Bronchial epithelial cell (primary cell): ENCODE measurements at regions not wholly inside any gene's neighbourhood (a gene's known extent, or its start where the extent isn't known, plus 50 kb on each side); places are given as distances from the start of the nearest gene placed in this dataset.
"Not testable (repeated sequence)": the region's sequence is repeated elsewhere in the genome, so short reads cannot be mapped to it uniquely, and the experiment has no call there.

ENCODE experiments used
- DNase-seq: peaks from one replicate; pipeline ENCODE4 v3.0.0-alpha.2; 2010; ENCODE audit warnings: low read depth
- FAIRE-seq: peaks from 2 replicates; lab custom pipeline; 2011; peaks lifted over from hg19 to GRCh38; lab: Jason Lieb, UNC
- H3K27me3 ChIP-seq: 2 replicates; pipeline ENCODE4 v1.5.1; 2011; ENCODE audit warnings: low read length; ENCODE audit not compliant: control insufficient read depth, insufficient read depth
- H3K36me3 ChIP-seq: 2 replicates; pipeline ENCODE4 v1.5.1; 2011; ENCODE audit warnings: low read length; ENCODE audit not compliant: control insufficient read depth, insufficient read depth
- H3K4me3 ChIP-seq: 2 replicates; pipeline ENCODE4 v1.5.1; 2011; ENCODE audit warnings: mild to moderate bottlenecking, low read depth, low read length, control low read depth
- CTCF ChIP-seq: IDR thresholded peaks from 2 replicates; pipeline ENCODE4 v1.5.1; 2011; ENCODE audit warnings: mild to moderate bottlenecking, moderate library complexity, low read length, control low read depth, inconsistent platforms; ENCODE audit not compliant: insufficient read depth, severe bottlenecking

DNA sequence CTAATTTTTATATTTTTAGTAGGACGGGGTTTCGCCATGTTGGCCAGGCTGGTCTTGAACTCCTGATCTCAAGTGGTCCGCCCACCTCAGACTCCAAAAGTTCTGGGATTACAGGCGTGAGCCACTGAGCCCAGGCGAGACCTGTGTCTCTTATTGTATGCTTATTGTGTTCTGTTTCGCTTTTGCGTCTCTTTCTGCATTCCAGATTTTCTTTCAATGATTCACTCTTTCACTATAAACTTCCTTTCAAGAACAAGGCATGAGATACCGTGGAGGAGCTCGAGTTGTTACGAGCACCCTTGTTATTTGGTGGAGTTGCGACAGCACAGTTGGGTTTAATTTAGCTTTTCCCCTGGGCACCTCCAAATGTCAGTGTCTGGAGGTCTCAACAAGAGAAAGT, 366.7 kb upstream of the FAT1 start:
- FAIRE-seq = no peak
- no peak for TF ChIP-seq CTCF
- no peak for DNase-seq
- H3K4me3 ChIP-seq = no peak overlapping the region
- H3K36me3 ChIP-seq = no peaks in the 10 kb centered on the region
- H3K27me3 ChIP-seq = no peaks in the 10 kb centered on the region

DNA sequence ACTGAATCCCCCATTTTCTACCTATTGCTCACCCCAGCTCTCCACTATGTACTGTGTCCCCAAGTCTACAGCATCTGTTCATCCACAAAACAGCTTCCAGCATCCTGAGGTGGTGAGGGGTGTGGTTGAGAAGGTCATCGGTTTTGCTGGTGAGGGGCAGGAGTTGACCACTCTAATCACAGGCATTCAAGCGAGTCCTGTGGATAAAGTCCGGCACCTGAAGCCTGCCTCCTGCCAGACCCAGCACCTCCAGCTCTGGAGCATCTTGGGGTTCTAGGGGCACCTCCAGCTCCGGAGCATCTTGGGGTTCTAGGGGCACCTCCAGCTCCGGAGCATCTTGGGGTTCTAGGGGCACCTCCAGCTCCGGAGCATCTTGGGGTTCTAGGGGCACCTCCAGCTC, 367.2 kb upstream of the FAT1 start:
- DNase-seq, H3K36me3 ChIP-seq, FAIRE-seq, H3K4me3 ChIP-seq, H3K27me3 ChIP-seq: not testable (repeated sequence)

- FAIRE-seq = no peak
- no peak for TF ChIP-seq CTCF
- Histone ChIP-seq H3K4me3 (no peak overlapping the region), H3K36me3 (no peaks in the 10 kb centered on the region), H3K27me3 (no peaks in the 10 kb centered on the region)
- no peak for DNase-seq
These were observed 370.5 kb upstream of the FAT1 start for GRCh38 chr4:187094144-187094543.

DNA sequence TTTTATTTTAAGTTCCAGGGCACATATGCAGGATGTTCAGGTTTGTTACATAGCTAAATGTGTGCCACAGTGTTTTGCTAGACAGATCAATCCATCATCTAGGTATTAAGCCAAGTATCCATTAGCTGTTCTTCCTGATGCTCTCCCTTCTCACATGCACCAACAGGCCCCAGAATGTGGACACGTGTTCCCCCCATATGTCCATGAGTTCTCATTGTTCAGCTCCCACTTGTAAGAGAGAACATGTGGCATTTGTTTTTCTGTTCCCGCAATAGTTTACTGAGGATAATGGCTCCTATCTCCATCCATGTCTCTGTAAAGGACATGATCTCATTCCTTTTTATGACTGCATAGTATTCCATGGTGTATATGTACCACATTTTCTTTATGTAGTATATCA, 374.8 kb upstream of the FAT1 start:
- H3K27me3 ChIP-seq = no peaks in the 10 kb centered on the region
- no peak for FAIRE-seq
- H3K4me3 ChIP-seq = no peak overlapping the region
- no peaks in the 10 kb centered on the region for H3K36me3 ChIP-seq
- no peak for TF ChIP-seq CTCF
- DNase-seq = no peak

DNA sequence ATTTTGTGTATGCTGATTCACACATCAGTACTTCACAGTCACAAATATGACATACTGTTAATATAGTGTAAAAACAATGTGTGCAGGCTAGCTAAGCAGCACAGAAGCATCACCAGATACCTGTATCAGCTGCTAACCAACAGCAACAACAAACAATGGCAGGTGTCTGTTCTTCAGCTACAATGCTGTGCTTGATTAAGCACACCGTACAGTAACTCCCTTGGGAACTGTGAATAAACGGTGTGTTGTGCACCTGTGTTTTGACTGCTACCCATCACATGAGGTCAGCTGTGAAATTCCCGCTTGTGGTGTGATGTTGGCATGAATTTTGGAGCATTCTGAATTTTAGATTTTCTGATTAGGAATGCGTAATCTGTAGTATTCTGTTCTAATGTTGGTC, 379.7 kb upstream of the FAT1 start:
- Histone ChIP-seq H3K36me3 (no peaks in the 10 kb centered on the region), H3K27me3 (no peaks in the 10 kb centered on the region), H3K4me3 (no peak overlapping the region)
- FAIRE-seq (no peak), DNase-seq (no peak)
- no peak for TF ChIP-seq CTCF

DNA sequence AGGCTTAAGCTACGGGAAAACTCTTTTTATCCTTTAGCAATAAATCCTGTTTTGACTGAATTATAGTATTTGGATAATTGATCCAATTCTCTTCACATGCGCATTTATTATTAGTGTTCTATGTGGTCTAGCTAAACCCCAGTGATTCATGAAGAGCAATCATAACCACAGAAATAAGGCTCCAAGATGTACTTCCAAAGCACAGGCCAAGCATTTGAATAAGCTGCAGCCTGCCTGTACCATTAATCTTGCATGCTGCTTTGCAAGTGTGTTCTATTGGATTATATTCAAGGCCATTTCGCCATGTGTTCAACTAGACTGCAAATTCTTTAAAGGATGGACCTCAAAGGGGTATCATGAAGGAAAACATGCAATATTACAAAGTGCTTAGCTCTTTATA, 385.2 kb upstream of the FAT1 start:
- FAIRE-seq (no peak), DNase-seq (no peak)
- no peak overlapping the region for H3K4me3 ChIP-seq
- no peaks in the 10 kb centered on the region for H3K36me3 ChIP-seq
- H3K27me3 ChIP-seq = no peaks in the 10 kb centered on the region
- no peak for TF ChIP-seq CTCF

GRCh38 chr4:187109636-187110035, 386.0 kb upstream of the FAT1 start:
- TF ChIP-seq CTCF = no peak
- no peak overlapping the region for H3K4me3 ChIP-seq
- no peaks in the 10 kb centered on the region for H3K36me3 ChIP-seq
- DNase-seq = no peak
- no peak for FAIRE-seq
- H3K27me3 ChIP-seq = no peaks in the 10 kb centered on the region
